GM12878 (cell line): ENCODE measurements at regions not wholly inside any gene's neighbourhood (a gene's known extent, or its start where the extent isn't known, plus 50 kb on each side); places are given as distances from the start of the nearest gene placed in this dataset.

Experiments
- ATF7 ChIP-seq: fragments of 450-650 bp; IDR thresholded peaks from 2 replicates; pipeline ENCODE4 v1.6.1; 2016; ENCODE audit warnings: low read depth, mild to moderate bottlenecking
- CHD2 ChIP-seq: IDR thresholded peaks from 2 replicates; pipeline ENCODE4 v1.6.1; 2011; ENCODE audit warnings: low read depth, low read length, improper control_type of control experiment, borderline replicate concordance
- CTCF ChIP-seq, 3 experiments: IDR thresholded peaks in 2 of 3; conservative IDR thresholded peaks in 1 of 3; 2 replicates each; pipeline ENCODE4 v1.5.1; 2011; ENCODE audit warnings: low read depth in 3 of 3, low read length in 3 of 3, mild to moderate bottlenecking in 3 of 3, control low read depth in 2 of 3, moderate library complexity in 2 of 3, inconsistent platforms in 1 of 3, mixed read lengths in 1 of 3; ENCODE audit not compliant: control insufficient read depth in 2 of 3, insufficient read depth in 1 of 3; ENCODE audit errors: extremely low read depth in 1 of 3
- ELK1 ChIP-seq: IDR thresholded peaks from 2 replicates; pipeline ENCODE4 v1.6.1; 2012; ENCODE audit warnings: low read depth, low read length, improper control_type of control experiment
- EP300 ChIP-seq, 2 experiments: fragments of 150-350 bp in 1 of 2; IDR thresholded peaks; 2 replicates each; pipeline ENCODE4 v1.6.1; 2011 to 2012; ENCODE audit warnings: low read depth in 2 of 2, low read length in 2 of 2, borderline replicate concordance in 1 of 2, improper control_type of control experiment in 1 of 2, inconsistent platforms in 1 of 2; ENCODE audit not compliant: control insufficient read depth in 1 of 2
- GABPA ChIP-seq: IDR thresholded peaks from 2 replicates; pipeline ENCODE4 v1.6.1; 2014; ENCODE audit warnings: antibody characterized with exemption, low read depth, mild to moderate bottlenecking, inconsistent platforms
- POLR2A ChIP-seq: IDR thresholded peaks from 2 replicates; pipeline ENCODE4 v1.6.1; 2011; ENCODE audit warnings: low read depth, mild to moderate bottlenecking, low read length
- POLR2AphosphoS5 ChIP-seq: IDR thresholded peaks from 2 replicates; pipeline ENCODE4 v1.6.1; 2011; ENCODE audit warnings: mild to moderate bottlenecking, low read length, inconsistent platforms
- SUZ12 ChIP-seq: fragments of 200-600 bp; sonication (generic); IDR thresholded peaks from one replicate; pipeline ENCODE4 v1.6.1; 2018; ENCODE audit warnings: antibody characterized with exemption, mild to moderate bottlenecking; ENCODE audit not compliant: unreplicated experiment
- USF2 ChIP-seq: IDR thresholded peaks from 2 replicates; pipeline ENCODE4 v1.6.1; 2011; ENCODE audit warnings: low read depth, low read length, improper control_type of control experiment, borderline replicate concordance
- YY1 ChIP-seq: IDR thresholded peaks from 2 replicates; pipeline ENCODE4 v1.6.1; 2011; ENCODE audit warnings: low read depth, mild to moderate bottlenecking, low read length
- ZNF274 ChIP-seq: IDR thresholded peaks from one replicate; pipeline ENCODE4 v1.8.0; 2011; ENCODE audit not compliant: insufficient read length, insufficient read depth

- no peak for TF ChIP-seq CHD2
- TF ChIP-seq ZNF274: no peak
- no peak for TF ChIP-seq SUZ12
- TF ChIP-seq USF2: no peak
- TF ChIP-seq ATF7: peak; percentile 93
- no peak for TF ChIP-seq CTCF (IDR thresholded peaks at IDR 0.05 in 2 of 3, conservative IDR thresholded peaks at IDR 0.05 in 1 of 3; ENCODE audit: control insufficient read depth in 2 of 3, extremely low read depth in 1 of 3, insufficient read depth in 1 of 3, low read depth in 3 of 3, low read length in 3 of 3)
- TF ChIP-seq EP300 (IDR thresholded peaks at IDR 0.05; ENCODE audit: borderline replicate concordance in 1 of 2, control insufficient read depth in 1 of 2, low read depth in 2 of 2, low read length in 2 of 2): no peak
- TF ChIP-seq ELK1: no peak
- no peak for TF ChIP-seq POLR2A
- TF ChIP-seq POLR2AphosphoS5: no peak
- TF ChIP-seq YY1: no peak
- no peak for TF ChIP-seq GABPA
Measured at GRCh38 chr5:54387659-54388232, 67.8 kb upstream of the HSPB3 start.
